Lung (tissue), 11 donors: ENCODE measurements at regions not wholly inside any gene's neighbourhood (a gene's known extent, or its start where the extent isn't known, plus 50 kb on each side); places are given as distances from the start of the nearest gene placed in this dataset.

ENCODE experiments used
- ATAC-seq: fragments of 200-7000 bp; cut with Tn5 transposase; one replicate; pipeline ENCODE4 v1.9.1; 2020; ENCODE audit warnings: moderate number of reproducible peaks; ENCODE audit not compliant: insufficient read depth, low FRiP score
- DNase-seq, 3 donors: peaks; one replicate each; pipeline ENCODE4 v3.0.0-alpha.2; 2013 to 2017
- H3K27ac ChIP-seq, 2 donors: one replicate each; pipeline ENCODE4 v1.5.1; 2013; ENCODE audit warnings: mild to moderate bottlenecking in 2 of 2, moderate library complexity in 2 of 2, control low read depth in 1 of 2, inconsistent platforms in 1 of 2, low read depth in 1 of 2, low read length in 1 of 2
- H3K27me3 ChIP-seq, 3 donors: one replicate each; pipeline ENCODE4 v1.5.1; 2013; ENCODE audit warnings: low read length in 2 of 3; ENCODE audit not compliant: control insufficient read depth in 3 of 3, insufficient read depth in 3 of 3
- H3K36me3 ChIP-seq, 4 donors: one replicate each; pipeline ENCODE4 v1.5.1; 2013; ENCODE audit warnings: low read length in 4 of 4, mild to moderate bottlenecking in 1 of 4, moderate library complexity in 1 of 4; ENCODE audit not compliant: control insufficient read depth in 4 of 4, insufficient read depth in 4 of 4
- H3K4me1 ChIP-seq, 5 donors: one replicate each; pipeline ENCODE4 v1.5.1; 2013; ENCODE audit warnings: low read length in 5 of 5, mild to moderate bottlenecking in 2 of 5, moderate library complexity in 1 of 5; ENCODE audit not compliant: control insufficient read depth in 5 of 5, insufficient read depth in 5 of 5
- H3K4me3 ChIP-seq: one replicate; pipeline ENCODE4 v1.5.1; 2013; ENCODE audit warnings: mild to moderate bottlenecking, control low read depth, moderate library complexity
- H3K9ac ChIP-seq, 2 donors: one replicate each; pipeline ENCODE4 v1.5.1; 2013; ENCODE audit warnings: low read length in 2 of 2, control low read depth in 1 of 2; ENCODE audit not compliant: insufficient read depth in 1 of 2
- H3K9me3 ChIP-seq, 4 donors: one replicate each; pipeline ENCODE4 v1.5.1; 2013; ENCODE audit warnings: low read length in 3 of 4, mild to moderate bottlenecking in 1 of 4, moderate library complexity in 1 of 4; ENCODE audit not compliant: control insufficient read depth in 4 of 4, insufficient read depth in 3 of 4
- CTCF ChIP-seq: IDR thresholded peaks from 2 replicates; pipeline ENCODE4 v1.5.1; 2012; ENCODE audit warnings: mild to moderate bottlenecking; ENCODE audit errors: control extremely low read depth, extremely low read depth
- WGBS, 2 donors: extraction: QIAGEN DNeasy Blood & Tissue Kit; methylation state at CpG; one replicate each; pipeline ENCODE4 v1.1.7; 2013; 5-methylcytosine and 5-hydroxymethylcytosine counted together
- donor health status: control.
- donor health status: control.
- donor health status: Bipolar disorder and iron deficiency.
- donor health status: healthy.
- donor health status: DM: yes; HTN: yes; CAD: no.

GRCh38 chr2:147558620-147559019 lies 286.2 kb upstream of the ACVR2A start:
- no peaks in the 10 kb centered on the region for H3K36me3 ChIP-seq

GRCh38 chr2:147554521-147555107 lies 290.2 kb upstream of the ACVR2A start:
- no peak for ATAC-seq
- Histone ChIP-seq H3K9ac (no peak overlapping the region), H3K36me3 (no peaks in the 10 kb centered on the region), H3K27me3 (no peaks in the 10 kb centered on the region), H3K4me3 (no peak overlapping the region), H3K27ac (no peak overlapping the region), H3K9me3 (no peaks in the 10 kb centered on the region), H3K4me1 (peaks cover 0 to 8% (median 4%) of the 10 kb centered on the region in 5 donors)
- 71 to 85% methylated on average over 5 of the region's 5 CpGs for WGBS, 2 donors
- DNase-seq, result peak in 1 of 3 donors; percentile 57
- TF ChIP-seq CTCF, result no peak

More at GRCh38 chr2:147558620-147559019, 286.2 kb upstream of the ACVR2A start:
- Histone ChIP-seq H3K27me3 (no peaks in the 10 kb centered on the region), H3K4me3 (no peak overlapping the region), H3K9ac (no peak overlapping the region), H3K27ac (no peak overlapping the region), H3K9me3 (no peaks in the 10 kb centered on the region), H3K4me1 (peaks cover 0 to 19% (median 4%) of the 10 kb centered on the region in 5 donors)
- ATAC-seq (no peak), DNase-seq (no peak)
- 46 to 62% methylated on average over 3 of the region's 3 CpGs for whole genome bisulfite sequencing, 2 donors
- no peak for TF ChIP-seq CTCF

GRCh38 chr2:147553775-147554271 lies 291.0 kb upstream of the ACVR2A start:
- no peak for TF ChIP-seq CTCF
- ATAC-seq, result no peak
- Histone ChIP-seq H3K9me3 (no peaks in the 10 kb centered on the region), H3K27me3 (no peaks in the 10 kb centered on the region), H3K36me3 (no peaks in the 10 kb centered on the region), H3K4me1 (peaks cover 0 to 8% (median 4%) of the 10 kb centered on the region in 5 donors), H3K27ac (peak overlapping the region in 1 of 2 donors; percentile 14), H3K4me3 (no peak overlapping the region), H3K9ac (no peak overlapping the region)
- 88 to 90% methylated on average over 6 of the region's 6 CpGs for WGBS, 2 donors
- no peak for DNase-seq
